ENCODE measurements at regions not wholly inside any gene's neighbourhood (a gene's known extent, or its start where the extent isn't known, plus 50 kb on each side); places are given as distances from the start of the nearest gene placed in this dataset.

GRCh38 chr10:47196691-47197090, 103.3 kb upstream of the GDF10 start:
- TF ChIP-seq CTCF (conservative IDR thresholded peaks at IDR 0.05; ENCODE audit: low read length) (no peak), EZH2phosphoT487 (IDR thresholded peaks at IDR 0.05; ENCODE audit: borderline replicate concordance) (no peak)

Data from Loucy (cell line).